ENCODE measurements at regions not wholly inside any gene's neighbourhood (a gene's known extent, or its start where the extent isn't known, plus 50 kb on each side); places are given as distances from the start of the nearest gene placed in this dataset.

- intact Hi-C loops (cut with micrococcal nuclease): no loop called here
- 21% methylated on average over 6 of the region's 7 CpGs for WGBS (ENCODE audit: insufficient coverage)
- Mint-ChIP-seq H3K9me3 (peaks cover 0 to 2% of the 10 kb centered on the region in 2 donors), H3K4me3 (peak overlapping the region; percentile 57), H3K27me3 (ENCODE audit: low read depth in 2 of 2) (no peaks in the 10 kb centered on the region), H3K4me1 (peaks cover 22 to 37% of the 10 kb centered on the region in 2 donors), H3K36me3 (no peaks in the 10 kb centered on the region), H3K27ac (peak overlapping the region in 1 of 2 donors; percentile 71)
- Histone ChIP-seq H3K36me3 (ENCODE audit: control insufficient read depth, insufficient read depth, low read length) (no peaks in the 10 kb centered on the region), H3K4me3 (ENCODE audit: low read length) (no peak overlapping the region), H3K4me1 (ENCODE audit: control insufficient read depth, insufficient read depth, low read length) (peaks cover 19% of the 10 kb centered on the region), H3K27me3 (ENCODE audit: control insufficient read depth, insufficient read depth, low read length) (no peaks in the 10 kb centered on the region), H3K27ac (ENCODE audit: low read length) (no peak overlapping the region), H3K9me3 (ENCODE audit: control insufficient read depth, insufficient read depth, low read length) (no peaks in the 10 kb centered on the region)
- TF ChIP-seq, protein P1, sequence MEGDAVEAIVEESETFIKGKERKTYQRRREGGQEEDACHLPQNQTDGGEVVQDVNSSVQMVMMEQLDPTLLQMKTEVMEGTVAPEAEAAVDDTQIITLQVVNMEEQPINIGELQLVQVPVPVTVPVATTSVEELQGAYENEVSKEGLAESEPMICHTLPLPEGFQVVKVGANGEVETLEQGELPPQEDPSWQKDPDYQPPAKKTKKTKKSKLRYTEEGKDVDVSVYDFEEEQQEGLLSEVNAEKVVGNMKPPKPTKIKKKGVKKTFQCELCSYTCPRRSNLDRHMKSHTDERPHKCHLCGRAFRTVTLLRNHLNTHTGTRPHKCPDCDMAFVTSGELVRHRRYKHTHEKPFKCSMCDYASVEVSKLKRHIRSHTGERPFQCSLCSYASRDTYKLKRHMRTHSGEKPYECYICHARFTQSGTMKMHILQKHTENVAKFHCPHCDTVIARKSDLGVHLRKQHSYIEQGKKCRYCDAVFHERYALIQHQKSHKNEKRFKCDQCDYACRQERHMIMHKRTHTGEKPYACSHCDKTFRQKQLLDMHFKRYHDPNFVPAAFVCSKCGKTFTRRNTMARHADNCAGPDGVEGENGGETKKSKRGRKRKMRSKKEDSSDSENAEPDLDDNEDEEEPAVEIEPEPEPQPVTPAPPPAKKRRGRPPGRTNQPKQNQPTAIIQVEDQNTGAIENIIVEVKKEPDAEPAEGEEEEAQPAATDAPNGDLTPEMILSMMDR (IDR thresholded peaks at IDR 0.05): no peak
- DNase-seq: no peak
- no peak for ATAC-seq
Observed at GRCh38 chr7:106731646-106732444, 70.9 kb upstream of the CCDC71L start.

- Histone ChIP-seq H3K27me3 (ENCODE audit: control insufficient read depth, insufficient read depth, low read length) (no peaks in the 10 kb centered on the region), H3K4me1 (ENCODE audit: control insufficient read depth, insufficient read depth, low read length) (peaks cover 17% of the 10 kb centered on the region), H3K4me3 (ENCODE audit: low read length) (no peak overlapping the region), H3K27ac (ENCODE audit: low read length) (no peak overlapping the region), H3K36me3 (ENCODE audit: control insufficient read depth, insufficient read depth, low read length) (no peaks in the 10 kb centered on the region), H3K9me3 (ENCODE audit: control insufficient read depth, insufficient read depth, low read length) (no peaks in the 10 kb centered on the region)
- no peak overlapping the region for H3K27ac Mint-ChIP-seq
- peaks cover 0 to 2% of the 10 kb centered on the region in 2 donors for H3K9me3 Mint-ChIP-seq
- DNase-seq (no peak), ATAC-seq (no peak)
- TF ChIP-seq, protein P1 (IDR thresholded peaks at IDR 0.05): no peak
- peaks cover 23 to 29% of the 10 kb centered on the region in 2 donors for H3K4me1 Mint-ChIP-seq
- WGBS (ENCODE audit: insufficient coverage): 86% methylated on average over 1 of the region's 1 CpG
- no peak overlapping the region for H3K4me3 Mint-ChIP-seq
- peaks cover 0 to 2% of the 10 kb centered on the region in 2 donors for H3K27me3 Mint-ChIP-seq (ENCODE audit: low read depth in 2 of 2)
- no peaks in the 10 kb centered on the region for H3K36me3 Mint-ChIP-seq
- intact Hi-C loops (cut with micrococcal nuclease): loop anchor here (1.0 to 2.0 kb wide), 3 partner anchors 75 to 559 kb away; no protein-coding TSS in a partner anchor
Observed at GRCh38 chr7:106735637-106736036, 74.7 kb upstream of the CCDC71L start.

DNA sequence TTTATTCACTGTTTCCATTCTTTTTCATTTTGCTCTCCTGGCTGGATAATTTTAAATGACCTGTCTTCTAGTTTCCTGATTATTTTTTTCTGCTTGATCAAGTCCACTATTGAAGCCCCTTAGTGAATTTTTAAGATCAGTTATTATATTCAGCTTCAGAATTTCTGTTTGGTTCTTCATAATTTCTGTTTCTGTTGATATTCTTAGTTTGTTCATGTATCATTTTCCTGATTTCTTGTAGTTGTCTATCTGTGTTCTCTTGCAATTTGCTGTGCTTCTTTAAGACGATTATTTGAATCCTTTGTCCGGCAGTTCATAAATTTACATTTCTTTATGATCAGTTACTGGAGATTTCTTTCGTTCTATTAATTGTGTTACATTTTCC lies 75.2 kb upstream of the CCDC71L start:
- Mint-ChIP-seq H3K36me3 (no peaks in the 10 kb centered on the region), H3K27ac (peak overlapping the region in 1 of 2 donors; percentile 23), H3K4me1 (peaks cover 20 to 24% of the 10 kb centered on the region in 2 donors), H3K4me3 (no peak overlapping the region), H3K9me3 (peaks cover 0 to 2% of the 10 kb centered on the region in 2 donors), H3K27me3 (ENCODE audit: low read depth in 2 of 2) (peaks cover 0 to 3% of the 10 kb centered on the region in 2 donors)
- intact Hi-C loops (cut with micrococcal nuclease): loop anchor here (1.0 to 2.0 kb wide), 3 partner anchors 76 to 560 kb away; no protein-coding TSS in a partner anchor
- no peak for DNase-seq
- Histone ChIP-seq H3K27ac (ENCODE audit: low read length) (no peak overlapping the region), H3K27me3 (ENCODE audit: control insufficient read depth, insufficient read depth, low read length) (no peaks in the 10 kb centered on the region), H3K36me3 (ENCODE audit: control insufficient read depth, insufficient read depth, low read length) (no peaks in the 10 kb centered on the region), H3K9me3 (ENCODE audit: control insufficient read depth, insufficient read depth, low read length) (no peaks in the 10 kb centered on the region), H3K4me3 (ENCODE audit: low read length) (no peak overlapping the region), H3K4me1 (ENCODE audit: control insufficient read depth, insufficient read depth, low read length) (peaks cover 13% of the 10 kb centered on the region)
- ATAC-seq: no peak
- TF ChIP-seq, protein P1 (IDR thresholded peaks at IDR 0.05): no peak
- WGBS (ENCODE audit: insufficient coverage): 100% methylated on average over 3 of the region's 3 CpGs
